Stimulated activated CD4-positive, alpha-beta T cell treated with anti-CD3 and anti-CD28 coated beads, Interleukin-1b, Interleukin-23, amount 100 ng/mL, for 1 hour (primary cell): ENCODE measurements at regions not wholly inside any gene's neighbourhood (a gene's known extent, or its start where the extent isn't known, plus 50 kb on each side); places are given as distances from the start of the nearest gene placed in this dataset.
"Not testable (repeated sequence)": the region's sequence is repeated elsewhere in the genome, so short reads cannot be mapped to it uniquely, and the experiment has no call there.

ENCODE experiments used
- DNase-seq, 2 donors: peaks; one replicate each; pipeline ENCODE4 v3.0.0-alpha.2; 2020; ENCODE audit warnings: low read depth in 2 of 2

- no peak for DNase-seq
Observed at GRCh38 chr7:68238204-68238805, 1241.7 kb downstream of the TYW1 start.

DNA sequence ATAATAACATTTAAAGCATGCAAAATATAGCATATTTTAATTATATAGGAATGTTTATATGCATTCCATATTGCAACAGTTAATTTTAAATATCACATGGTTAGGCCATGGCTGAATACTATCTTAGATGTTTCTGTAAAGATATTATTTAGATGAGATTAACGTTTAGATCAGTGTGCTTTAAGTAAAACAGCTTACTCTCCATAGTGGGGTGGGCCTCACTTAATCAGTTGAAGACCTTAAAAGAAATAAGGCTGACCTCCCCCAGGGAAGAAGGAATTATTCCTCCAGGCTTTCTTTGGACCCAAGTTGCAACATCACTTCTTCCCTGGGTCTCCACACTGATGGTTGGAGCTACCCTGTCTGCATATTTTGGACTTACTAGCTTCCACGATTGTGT, 1246.5 kb downstream of the TYW1 start:
- no peak for DNase-seq

DNA sequence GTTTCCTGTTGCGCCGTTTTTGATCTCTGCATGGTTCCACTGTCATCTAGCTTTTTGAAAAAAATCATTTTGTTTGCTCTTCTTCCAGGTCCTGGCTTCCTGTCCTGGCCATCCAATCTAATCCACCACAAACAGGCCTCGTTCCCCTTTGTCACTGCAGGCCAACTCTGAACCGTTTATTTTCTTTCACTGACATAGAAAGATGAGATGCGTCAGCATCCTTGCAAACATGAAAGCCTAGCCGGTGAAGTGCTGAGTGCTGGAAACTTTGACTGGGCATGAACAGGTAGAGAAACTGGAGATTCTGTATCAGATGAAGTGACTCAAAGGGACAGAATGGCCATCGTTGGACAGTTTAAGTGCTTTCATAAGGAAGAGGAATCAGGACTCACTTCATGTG, 1247.8 kb downstream of the TYW1 start:
- DNase-seq = no peak

- no peak for DNase-seq
Observed at GRCh38 chr7:68245688-68246087, 1249.1 kb downstream of the TYW1 start.

DNA sequence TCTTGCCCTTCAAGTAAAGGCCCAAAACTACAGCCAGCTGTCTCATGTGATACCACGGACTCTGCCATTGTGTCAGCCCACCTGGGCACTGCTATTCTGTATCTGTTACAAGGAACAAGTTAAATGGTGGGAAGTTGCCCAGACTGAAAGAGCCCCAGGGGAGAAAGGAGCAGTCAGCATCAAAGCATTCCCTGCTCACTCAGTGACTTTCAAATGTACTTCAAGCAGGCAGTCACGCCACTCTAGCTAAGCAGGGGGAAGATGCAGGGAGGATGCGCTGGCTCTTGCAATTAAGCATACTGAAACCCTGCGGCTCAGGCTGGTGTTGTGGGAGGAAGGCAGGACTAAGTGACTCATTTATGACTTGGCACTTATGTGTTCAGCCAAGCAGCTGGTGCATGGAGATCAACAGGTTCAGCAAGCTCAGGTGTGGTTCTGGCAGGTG, 1249.6 kb downstream of the TYW1 start:
- no peak for DNase-seq

DNA sequence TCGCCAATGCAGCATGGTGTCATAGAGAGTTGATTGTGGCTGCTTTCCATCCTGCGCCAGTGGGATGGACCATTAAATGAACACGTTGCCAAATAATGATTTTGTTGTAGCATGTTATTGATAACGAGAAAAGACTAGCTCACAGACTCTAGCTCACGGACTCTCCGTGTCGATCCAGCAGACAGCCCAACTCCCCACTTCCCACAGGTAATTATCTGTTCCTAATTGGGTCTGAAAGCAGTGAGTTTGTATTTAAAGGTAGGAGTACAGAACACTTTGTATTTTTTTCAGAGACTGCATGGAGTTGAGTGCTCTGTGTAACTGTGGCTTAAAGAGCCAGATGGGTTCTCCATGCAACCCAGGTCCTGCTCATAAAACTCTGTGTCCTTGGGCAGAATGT, 1250.5 kb downstream of the TYW1 start:
- DNase-seq = no peak

GRCh38 chr7:68247571-68247970, 1250.9 kb downstream of the TYW1 start:
- no peak for DNase-seq

GRCh38 chr7:68248973-68249372, 1252.3 kb downstream of the TYW1 start:
- no peak for DNase-seq

GRCh38 chr7:68249611-68250010, 1253.0 kb downstream of the TYW1 start:
- DNase-seq = no peak

- no peak for DNase-seq
Observed at GRCh38 chr7:68250143-68250542, 1253.5 kb downstream of the TYW1 start.

DNA sequence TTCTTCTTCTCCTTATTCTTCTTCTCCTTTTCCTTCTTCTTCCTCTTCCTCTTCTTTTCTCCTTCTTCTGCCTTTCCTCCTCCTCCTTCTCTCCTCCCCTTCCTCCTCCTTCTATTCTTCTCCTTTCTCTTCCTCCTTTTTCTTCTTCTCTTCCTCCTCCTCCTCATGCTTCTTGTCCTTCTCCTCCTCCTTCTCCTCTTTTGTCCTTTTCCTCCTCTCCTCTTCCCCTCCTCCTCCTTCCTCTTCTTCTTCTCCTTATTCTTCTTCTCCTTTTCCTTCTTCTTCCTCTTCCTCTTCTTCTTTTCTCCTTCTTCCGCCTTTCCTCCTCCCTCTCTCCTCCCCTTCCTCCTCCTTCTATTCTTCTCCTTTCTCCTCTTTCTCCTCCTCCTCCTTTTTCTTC, 1258.2 kb downstream of the TYW1 start:
- DNase-seq = not testable (repeated sequence)

DNA sequence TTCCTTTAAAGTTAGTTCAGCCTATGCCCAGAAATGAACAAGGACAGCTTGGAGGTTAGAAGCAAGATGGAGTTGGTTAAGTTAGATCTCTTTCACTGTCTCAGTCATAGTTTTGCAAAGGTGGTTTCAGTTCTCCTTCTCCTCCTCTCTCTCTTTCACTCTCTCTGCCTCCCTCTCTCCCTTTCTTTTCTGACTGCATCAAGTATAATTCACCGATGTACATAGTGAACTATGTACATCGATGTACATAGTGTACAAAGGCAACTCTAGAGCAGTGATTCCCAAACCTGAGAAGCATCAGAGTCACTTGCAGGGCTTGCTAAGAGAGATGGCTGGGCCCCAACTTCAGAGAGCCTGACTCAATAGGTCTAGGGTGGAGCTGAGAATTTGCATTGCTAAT, 1259.7 kb downstream of the TYW1 start:
- DNase-seq = no peak

GRCh38 chr7:68258609-68259008, 1262.0 kb downstream of the TYW1 start:
- DNase-seq = no peak

DNA sequence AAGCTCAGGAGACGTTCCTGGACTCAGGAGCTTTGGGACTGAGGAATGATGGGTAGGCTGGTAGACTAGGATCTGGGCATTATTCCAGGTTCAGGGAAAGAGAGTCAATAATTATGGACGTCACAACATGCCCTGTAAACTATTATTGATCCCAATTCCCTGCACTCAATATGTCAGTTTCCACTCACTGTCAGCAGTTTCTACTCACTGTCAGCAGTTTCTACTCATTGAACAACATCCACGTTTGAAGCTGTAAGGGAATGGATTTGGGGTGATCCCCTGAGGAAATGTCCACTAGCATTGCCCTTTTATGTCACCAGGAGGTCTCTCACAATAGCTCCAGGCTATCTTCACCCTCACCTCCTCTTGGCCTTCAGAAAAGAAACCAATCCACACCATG, 1268.6 kb downstream of the TYW1 start:
- no peak for DNase-seq

GRCh38 chr7:68266004-68266579, 1269.5 kb downstream of the TYW1 start:
- DNase-seq = no peak

DNA sequence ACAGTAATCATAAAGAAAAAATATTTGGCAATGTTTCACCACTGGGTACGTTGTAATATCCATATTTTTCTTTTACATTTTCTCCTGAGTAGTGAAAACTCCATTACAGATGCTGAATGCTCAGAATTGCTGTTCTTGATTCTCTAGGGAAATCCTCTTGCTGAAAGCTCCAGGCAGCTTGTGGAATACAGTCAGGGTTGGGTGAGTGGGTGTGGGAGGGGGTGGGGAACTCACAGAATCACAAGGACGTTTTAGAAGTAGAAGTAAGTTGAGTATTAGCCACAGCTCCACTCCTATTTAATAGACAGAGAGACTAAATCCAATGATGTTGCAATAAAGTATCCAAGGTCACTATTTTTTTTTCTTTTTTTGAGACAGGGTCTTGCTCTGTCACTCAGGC, 1270.9 kb downstream of the TYW1 start:
- no peak for DNase-seq

GRCh38 chr7:68269405-68269804, 1272.8 kb downstream of the TYW1 start:
- no peak for DNase-seq

DNA sequence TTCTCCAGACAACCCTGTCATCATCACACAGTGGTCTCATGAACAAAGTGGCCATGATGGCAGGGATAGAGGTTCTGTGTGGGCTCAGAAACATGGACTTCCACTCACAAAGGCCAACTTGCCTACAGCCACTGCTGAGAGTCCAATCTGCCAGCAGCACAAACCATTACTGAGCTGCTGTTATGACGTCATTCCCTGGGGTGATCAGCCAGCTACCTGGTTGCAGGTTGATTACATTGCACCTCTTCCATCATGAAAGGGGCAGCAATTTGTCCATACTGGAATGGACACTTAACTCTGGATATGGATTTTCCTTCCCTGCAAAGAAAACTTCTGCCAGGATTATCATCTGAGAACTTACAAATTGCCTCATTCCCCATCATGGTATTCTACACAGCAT, 1275.9 kb downstream of the TYW1 start:
- no peak for DNase-seq

DNA sequence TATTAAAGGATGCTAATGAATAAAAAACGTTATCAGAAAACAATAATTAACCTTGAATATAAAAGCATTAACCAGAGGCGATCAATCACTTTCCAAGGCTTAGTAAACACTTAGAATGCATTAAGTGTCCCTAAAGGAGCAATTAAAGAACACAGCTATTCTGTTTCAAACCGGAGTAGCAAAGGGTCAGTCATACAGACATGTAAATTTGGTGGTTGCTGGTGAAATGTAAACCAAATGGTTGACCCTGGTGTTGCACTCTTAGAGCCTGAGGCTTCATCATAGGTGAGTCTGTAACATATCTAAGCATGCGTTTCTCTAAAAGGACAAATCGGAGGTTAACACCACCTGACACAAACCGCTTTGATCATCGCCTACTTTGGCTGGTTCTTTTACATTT, 1280.1 kb downstream of the TYW1 start:
- no peak for DNase-seq

DNA sequence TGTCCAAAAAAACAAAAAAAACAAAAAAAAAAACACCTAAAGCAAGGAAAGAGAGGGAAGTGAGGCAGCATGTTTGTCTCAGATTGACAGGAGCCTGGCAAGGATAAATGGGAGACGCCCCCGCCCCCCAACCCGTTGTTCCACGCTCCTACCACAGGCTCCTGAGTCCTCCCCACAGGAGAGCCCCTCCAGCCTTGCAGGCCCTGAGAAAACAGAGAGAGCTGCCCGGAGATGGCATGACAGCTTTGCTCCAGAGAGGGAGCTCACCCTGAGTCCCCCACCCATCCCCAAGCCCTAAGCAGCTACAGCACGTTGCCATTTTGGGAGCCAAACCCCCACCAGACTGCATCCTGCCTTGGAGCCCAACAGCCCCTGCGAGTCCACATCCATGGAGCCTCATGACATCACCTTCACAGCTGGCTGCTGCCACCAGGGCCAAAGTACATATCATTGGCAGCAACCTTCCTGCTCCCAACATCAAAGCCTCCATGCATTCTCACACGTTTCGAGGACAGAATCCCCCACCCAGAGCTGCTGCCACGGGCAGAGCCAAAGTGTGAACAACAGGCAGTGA, 1283.3 kb downstream of the TYW1 start:
- no peak for DNase-seq

DNA sequence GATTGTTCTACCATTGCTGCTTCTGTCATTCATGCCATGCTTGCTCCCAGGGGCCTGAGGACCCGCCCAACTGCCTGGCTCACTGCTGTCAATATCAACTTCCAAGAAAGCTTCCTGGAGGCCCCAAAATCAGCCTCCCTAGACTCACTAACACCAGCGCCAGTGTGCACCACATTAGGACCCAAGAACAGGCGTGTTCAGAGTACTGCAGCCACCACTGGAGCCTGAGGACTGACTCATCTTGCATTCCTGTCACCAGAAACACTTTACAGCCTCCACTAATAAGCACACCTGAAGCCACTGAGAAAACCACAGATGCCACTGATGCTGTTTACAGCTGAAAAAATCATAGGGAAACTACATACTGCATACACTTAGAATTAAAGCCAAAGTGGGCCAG, 1284.3 kb downstream of the TYW1 start:
- DNase-seq = no peak

- no peak for DNase-seq
Observed at GRCh38 chr7:68288144-68288593, 1291.5 kb downstream of the TYW1 start.

- no peak for DNase-seq
Observed at GRCh38 chr7:68291710-68292109, 1295.1 kb downstream of the TYW1 start.

DNA sequence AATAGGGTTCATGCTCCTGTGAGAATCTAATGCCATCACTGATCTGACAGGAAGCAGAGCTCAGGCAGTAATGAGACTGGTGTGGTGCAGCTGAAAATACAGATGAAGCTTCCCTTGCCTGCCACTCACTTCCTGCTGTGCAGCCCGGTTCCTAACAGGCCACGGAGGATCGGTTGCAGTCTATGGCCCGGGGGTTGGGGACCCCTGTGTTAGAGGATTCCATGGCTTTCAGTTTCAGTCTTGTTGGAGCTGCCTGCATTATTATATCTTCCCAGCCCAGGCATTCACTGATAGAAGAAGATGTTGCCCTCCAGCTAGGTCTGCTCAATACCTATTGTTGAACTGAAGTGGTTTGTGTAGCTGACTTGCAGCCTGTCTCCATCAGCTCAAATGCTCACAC, 1298.8 kb downstream of the TYW1 start:
- no peak for DNase-seq
